A673 (cell line): ENCODE measurements at regions not wholly inside any gene's neighbourhood (a gene's known extent, or its start where the extent isn't known, plus 50 kb on each side); places are given as distances from the start of the nearest gene placed in this dataset.

Experiments
- CTCF ChIP-seq: fragments of 300-800, 200-600 bp; sonication (generic); conservative IDR thresholded peaks from 2 replicates; pipeline ENCODE4 v1.5.1; 2017; ENCODE audit warnings: low read depth, mild to moderate bottlenecking, antibody characterized with exemption, low read length, moderate library complexity, mixed read lengths
- EZH2 ChIP-seq: fragments of 200-600 bp; sonication (generic); IDR thresholded peaks from 2 replicates; pipeline ENCODE4 v1.6.1; 2017; ENCODE audit warnings: borderline replicate concordance, low read depth, mild to moderate bottlenecking, mixed read lengths, antibody characterized with exemption, low read length; ENCODE audit not compliant: poor library complexity, severe bottlenecking

- TF ChIP-seq CTCF (no peak), EZH2 (no peak)
These were observed 83.5 kb upstream of the LIMCH1 start for GRCh38 chr4:41454423-41454822.
